Urinary bladder (tissue), 3 donors: ENCODE measurements at regions not wholly inside any gene's neighbourhood (a gene's known extent, or its start where the extent isn't known, plus 50 kb on each side); places are given as distances from the start of the nearest gene placed in this dataset.

Experiments used
- DNase-seq: peaks from one replicate; pipeline ENCODE4 v3.0.0-alpha.2; 2015; ENCODE audit errors: extremely low spot score
- H3K27ac ChIP-seq: one replicate; pipeline ENCODE4 v1.5.1; 2013; ENCODE audit warnings: low read depth, mild to moderate bottlenecking, moderate library complexity
- H3K36me3 ChIP-seq: one replicate; pipeline ENCODE4 v1.6.1; 2013; ENCODE audit warnings: mild to moderate bottlenecking, moderate library complexity; ENCODE audit not compliant: insufficient read depth
- H3K4me1 ChIP-seq: one replicate; pipeline ENCODE4 v1.6.1; 2013; ENCODE audit warnings: mild to moderate bottlenecking, moderate library complexity; ENCODE audit not compliant: insufficient read depth
- H3K4me3 ChIP-seq: one replicate; pipeline ENCODE4 v1.5.1; 2013; ENCODE audit warnings: low read depth, low read length
- WGBS: extraction: QIAGEN DNeasy Blood & Tissue Kit; methylation state at CpG from one replicate; pipeline ENCODE4 v1.1.7; 2013; 5-methylcytosine and 5-hydroxymethylcytosine counted together
- donor health status: healthy with polysubstance abuse.
- donor health status: healthy.

DNA sequence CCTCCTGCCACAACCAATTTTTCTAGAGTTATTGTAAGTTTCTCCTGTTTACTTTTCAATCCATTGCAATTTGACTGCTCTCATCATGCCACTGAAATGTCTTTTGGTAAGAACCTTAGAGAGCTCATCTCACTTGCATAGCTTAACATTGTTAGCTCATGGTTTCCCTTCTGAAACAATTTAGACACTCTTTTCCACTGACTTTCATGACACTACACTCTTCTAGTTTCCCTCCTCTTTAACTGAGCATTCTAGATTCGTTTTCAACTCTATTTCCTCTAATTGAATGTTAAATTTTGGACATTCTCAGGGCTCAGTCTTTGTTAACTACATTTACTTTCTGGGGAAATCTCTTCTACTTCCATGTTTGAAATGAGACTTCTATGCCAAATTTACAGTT lies 369.1 kb downstream of the JRKL start:
- H3K4me1 ChIP-seq = no peaks in the 10 kb centered on the region
- H3K36me3 ChIP-seq = no peaks in the 10 kb centered on the region
- 37% methylated on average over 1 of the region's 1 CpG for WGBS
- H3K4me3 ChIP-seq = no peak overlapping the region
- no peak for DNase-seq
- H3K27ac ChIP-seq = no peak overlapping the region

DNA sequence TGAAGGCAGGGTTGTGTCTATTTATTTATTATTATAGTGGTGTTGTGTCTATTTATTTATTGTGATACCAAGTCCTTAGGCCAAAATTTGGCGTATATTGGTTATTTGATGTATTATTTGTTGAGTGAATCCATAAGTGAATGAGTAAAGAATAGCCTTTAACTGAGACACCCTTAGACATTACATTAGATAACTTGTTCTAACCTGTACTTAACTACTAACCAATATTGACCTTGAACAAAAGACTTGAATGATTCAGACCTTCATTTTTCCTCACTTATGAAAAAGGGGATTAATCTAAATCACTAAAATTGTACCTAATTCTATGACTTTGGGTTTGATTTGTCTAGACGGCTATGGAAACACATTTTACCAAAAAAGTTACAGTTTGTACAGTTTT lies 370.5 kb downstream of the JRKL start:
- 89% methylated on average over 2 of the region's 2 CpGs for WGBS
- Histone ChIP-seq H3K4me3 (no peak overlapping the region), H3K4me1 (no peaks in the 10 kb centered on the region), H3K27ac (no peak overlapping the region), H3K36me3 (no peaks in the 10 kb centered on the region)
- DNase-seq = no peak

DNA sequence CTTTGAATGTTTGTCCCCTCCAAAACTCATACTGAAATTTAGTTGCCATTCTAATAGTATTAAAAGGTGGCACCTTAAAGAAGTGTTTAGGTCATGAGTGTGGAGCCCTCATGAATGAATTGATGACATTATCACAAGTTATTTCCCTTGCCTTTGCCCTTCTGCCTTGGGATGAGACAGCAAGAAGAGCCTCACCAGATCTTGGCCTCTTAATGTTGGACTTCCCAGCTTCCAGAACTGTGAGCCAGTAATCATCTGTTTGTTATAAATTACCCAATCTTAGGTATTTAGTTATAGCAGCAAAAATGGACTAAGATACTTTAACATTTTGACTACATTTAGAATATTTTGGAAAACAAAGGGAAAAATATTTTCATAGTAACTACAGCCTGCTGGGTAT lies 371.0 kb downstream of the JRKL start:
- Histone ChIP-seq H3K27ac (no peak overlapping the region), H3K4me1 (no peaks in the 10 kb centered on the region), H3K4me3 (no peak overlapping the region), H3K36me3 (no peaks in the 10 kb centered on the region)
- no peak for DNase-seq

DNA sequence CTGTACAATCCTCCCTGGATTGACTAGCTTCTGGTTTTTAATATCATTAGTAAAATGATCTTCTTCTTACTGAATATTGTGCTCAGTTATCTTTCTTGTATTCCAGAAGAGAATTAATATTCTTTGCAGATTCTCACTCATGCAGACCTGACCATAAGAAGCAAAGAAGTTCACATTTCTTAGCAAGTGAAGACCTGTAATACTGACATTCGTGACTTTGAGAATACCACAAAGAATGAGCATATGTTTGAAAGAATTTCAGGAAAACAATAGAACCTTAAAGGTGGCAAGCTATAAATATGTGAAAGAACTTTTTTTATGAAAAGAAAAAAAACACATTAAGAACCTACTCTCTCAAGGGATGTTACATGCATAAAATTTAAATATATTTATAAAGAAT lies 371.6 kb downstream of the JRKL start:
- Histone ChIP-seq H3K27ac (no peak overlapping the region), H3K36me3 (no peaks in the 10 kb centered on the region), H3K4me1 (no peaks in the 10 kb centered on the region), H3K4me3 (no peak overlapping the region)
- WGBS = 87% methylated on average over 1 of the region's 1 CpG
- DNase-seq = no peak

DNA sequence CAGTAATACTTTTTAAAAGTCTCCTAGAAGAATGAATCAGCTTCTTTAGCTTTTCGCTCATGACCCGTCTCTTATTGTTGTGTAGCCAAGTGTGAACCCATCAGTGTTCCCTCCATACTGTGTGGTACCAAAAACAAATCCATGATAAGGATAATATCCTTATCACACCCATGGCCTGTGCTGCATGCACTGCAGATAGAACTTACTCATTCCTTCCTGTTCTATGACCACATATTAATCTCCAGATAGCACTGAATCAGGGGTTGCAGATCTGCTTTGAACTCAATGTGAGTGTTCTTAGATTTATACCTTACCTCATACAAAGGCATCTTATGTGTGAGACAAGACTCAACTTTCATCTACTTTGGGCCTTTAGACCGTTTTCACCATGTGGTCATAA lies 373.4 kb downstream of the JRKL start:
- DNase-seq = no peak
- WGBS = 67% methylated on average over 3 of the region's 3 CpGs
- H3K4me3 ChIP-seq = no peak overlapping the region

DNA sequence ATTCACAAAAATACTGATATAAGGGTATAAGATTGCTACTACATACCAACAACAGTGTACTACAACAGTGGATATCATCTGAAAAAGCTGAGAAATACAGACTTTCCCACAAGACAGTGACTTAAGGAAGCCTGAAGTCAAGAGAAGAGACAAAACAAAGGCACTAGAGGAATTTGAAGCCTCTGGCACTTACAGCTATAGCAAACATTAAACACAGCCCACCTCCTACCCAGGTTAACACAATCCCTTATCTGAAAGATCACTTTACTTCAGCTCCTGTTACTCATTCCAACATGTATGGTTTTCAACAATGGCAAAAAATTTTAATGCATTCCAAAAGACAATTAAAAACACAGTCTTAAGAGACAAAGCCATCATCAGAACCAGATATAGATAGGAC lies 388.5 kb downstream of the JRKL start:
- no peak for DNase-seq
- no peaks in the 10 kb centered on the region for H3K4me1 ChIP-seq
- no peak overlapping the region for H3K4me3 ChIP-seq
- H3K27ac ChIP-seq = no peak overlapping the region
- H3K36me3 ChIP-seq = no peaks in the 10 kb centered on the region

More for the DNA sequence above, 373.4 kb downstream of the JRKL start:
- H3K36me3 ChIP-seq = no peaks in the 10 kb centered on the region
- H3K27ac ChIP-seq = no peak overlapping the region
- no peaks in the 10 kb centered on the region for H3K4me1 ChIP-seq

DNA sequence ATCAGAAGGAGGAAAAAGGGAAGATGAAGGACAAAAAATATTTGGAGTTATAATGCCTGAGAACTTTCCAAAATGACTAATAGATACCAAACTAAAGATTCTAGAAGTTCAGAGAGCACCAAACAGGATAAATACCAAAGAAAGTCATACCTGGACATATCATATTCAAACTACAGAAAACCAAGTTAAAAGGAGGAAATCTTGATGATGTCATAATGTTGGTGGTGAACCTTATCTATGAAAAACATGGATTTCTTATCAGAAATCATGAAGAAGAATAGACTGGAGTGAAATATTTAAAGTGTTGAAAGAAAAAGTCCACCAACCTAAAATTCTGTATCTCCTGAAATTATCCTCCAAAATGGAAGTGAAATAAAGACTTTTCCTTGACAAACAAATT lies 389.2 kb downstream of the JRKL start:
- Histone ChIP-seq H3K36me3 (no peaks in the 10 kb centered on the region), H3K4me3 (no peak overlapping the region), H3K4me1 (no peaks in the 10 kb centered on the region), H3K27ac (no peak overlapping the region)
- no peak for DNase-seq

DNA sequence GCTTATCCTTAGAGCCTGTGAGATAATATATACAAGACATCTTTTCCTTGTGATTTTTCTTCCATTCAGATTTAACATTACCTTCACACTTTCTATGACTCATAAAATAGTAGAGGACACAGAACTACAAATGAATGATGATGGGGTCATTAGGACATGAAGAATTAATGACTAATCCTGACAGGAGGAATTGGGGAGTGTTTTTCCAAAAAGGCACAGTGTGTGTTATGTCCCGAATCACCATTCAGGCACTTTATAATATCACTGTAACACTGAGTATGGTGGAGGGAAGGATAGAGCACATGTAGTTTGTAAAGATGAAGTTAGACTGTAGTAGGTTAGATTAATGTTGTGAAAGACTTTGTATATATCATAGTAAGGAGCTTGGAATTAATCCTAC lies 391.3 kb downstream of the JRKL start:
- WGBS = 47% methylated on average over 1 of the region's 1 CpG
- H3K27ac ChIP-seq = no peak overlapping the region
- no peak for DNase-seq
- H3K4me1 ChIP-seq = no peaks in the 10 kb centered on the region
- no peak overlapping the region for H3K4me3 ChIP-seq
- no peaks in the 10 kb centered on the region for H3K36me3 ChIP-seq

DNA sequence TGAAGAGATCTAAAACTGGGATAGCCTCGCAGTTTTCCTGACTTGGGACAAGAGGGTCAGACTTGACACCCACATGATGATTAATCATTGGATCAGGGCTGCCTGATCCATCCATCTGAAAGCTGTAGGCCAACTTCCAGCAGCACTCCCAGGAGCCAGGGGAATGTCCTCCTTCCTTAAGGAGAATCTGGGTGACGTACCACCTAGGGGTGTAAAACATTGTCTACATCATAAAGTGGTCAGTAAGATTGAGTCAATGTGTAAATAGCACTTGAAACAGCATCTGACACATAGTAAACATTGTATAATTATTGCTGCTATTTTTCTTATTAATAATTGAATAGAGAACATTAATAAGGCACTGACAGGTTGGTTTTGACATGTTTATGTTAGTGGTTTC lies 392.8 kb downstream of the JRKL start:
- 72% methylated on average over 2 of the region's 2 CpGs for WGBS
- DNase-seq = no peak
- no peaks in the 10 kb centered on the region for H3K4me1 ChIP-seq
- H3K27ac ChIP-seq = no peak overlapping the region
- no peak overlapping the region for H3K4me3 ChIP-seq
- H3K36me3 ChIP-seq = no peaks in the 10 kb centered on the region

DNA sequence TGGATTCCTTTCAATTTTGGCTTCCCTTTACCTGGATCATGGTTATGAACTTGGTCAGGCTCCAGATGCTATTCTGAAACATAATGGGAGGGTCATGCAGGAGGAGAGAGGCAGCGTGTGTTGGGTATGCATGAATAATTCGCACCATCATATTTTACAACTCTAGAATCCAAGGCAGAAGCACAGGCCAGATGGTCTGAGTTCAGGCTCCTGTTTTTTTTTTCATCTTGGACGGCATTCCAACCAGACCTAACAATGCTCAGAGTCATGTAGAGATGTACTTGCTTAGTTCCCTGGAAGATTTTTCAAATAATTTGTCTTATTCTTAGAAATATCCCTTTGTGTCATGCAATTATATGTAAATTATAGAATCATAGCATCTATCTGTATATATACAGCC lies 393.5 kb downstream of the JRKL start:
- no peaks in the 10 kb centered on the region for H3K36me3 ChIP-seq
- no peak overlapping the region for H3K27ac ChIP-seq
- no peaks in the 10 kb centered on the region for H3K4me1 ChIP-seq
- 69% methylated on average over 3 of the region's 3 CpGs for WGBS
- H3K4me3 ChIP-seq = no peak overlapping the region
- no peak for DNase-seq

DNA sequence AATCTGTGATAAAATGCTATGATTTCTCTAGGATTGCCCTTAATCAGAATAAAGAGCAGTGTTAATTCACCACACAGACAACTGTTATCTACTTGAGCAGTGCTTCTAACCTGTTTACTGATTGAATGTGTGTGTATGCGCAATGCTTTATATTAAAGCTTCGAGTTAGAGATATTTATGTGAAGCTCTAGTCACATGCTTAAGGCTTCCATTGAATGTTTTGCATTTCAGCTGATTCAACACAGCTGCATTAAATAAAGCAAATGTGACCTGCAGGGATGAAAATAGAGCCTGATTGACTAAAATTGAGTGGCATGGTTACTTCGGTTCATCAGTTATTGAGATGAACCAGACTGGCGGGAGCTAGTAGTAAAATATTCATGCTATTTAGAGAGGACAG lies 395.3 kb downstream of the JRKL start:
- H3K36me3 ChIP-seq = no peaks in the 10 kb centered on the region
- 59% methylated on average over 4 of the region's 4 CpGs for WGBS
- H3K4me1 ChIP-seq = no peaks in the 10 kb centered on the region
- H3K4me3 ChIP-seq = no peak overlapping the region
- H3K27ac ChIP-seq = no peak overlapping the region
- no peak for DNase-seq

DNA sequence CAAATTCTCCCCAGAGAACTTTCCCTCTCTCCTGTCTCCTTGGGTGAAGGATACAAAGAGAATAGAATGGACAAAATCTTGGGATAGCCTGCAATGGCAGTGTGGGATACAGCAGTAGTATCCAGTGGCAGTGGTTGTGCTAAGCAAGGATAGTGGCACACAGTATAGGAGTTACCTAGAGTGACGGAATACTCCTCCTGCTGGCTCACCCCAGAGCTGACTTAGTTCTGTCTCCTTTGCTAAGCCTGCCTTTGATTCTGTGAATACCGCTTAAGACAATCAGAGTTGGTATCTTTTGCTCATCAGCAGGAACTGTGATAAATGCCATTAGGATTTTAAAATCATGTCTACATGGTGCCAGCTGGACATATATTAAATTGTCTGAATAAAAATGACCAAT lies 404.3 kb downstream of the JRKL start:
- H3K4me1 ChIP-seq = no peaks in the 10 kb centered on the region
- H3K27ac ChIP-seq = no peak overlapping the region
- no peak overlapping the region for H3K4me3 ChIP-seq
- no peaks in the 10 kb centered on the region for H3K36me3 ChIP-seq
- WGBS = 81% methylated on average over 2 of the region's 2 CpGs
- no peak for DNase-seq

DNA sequence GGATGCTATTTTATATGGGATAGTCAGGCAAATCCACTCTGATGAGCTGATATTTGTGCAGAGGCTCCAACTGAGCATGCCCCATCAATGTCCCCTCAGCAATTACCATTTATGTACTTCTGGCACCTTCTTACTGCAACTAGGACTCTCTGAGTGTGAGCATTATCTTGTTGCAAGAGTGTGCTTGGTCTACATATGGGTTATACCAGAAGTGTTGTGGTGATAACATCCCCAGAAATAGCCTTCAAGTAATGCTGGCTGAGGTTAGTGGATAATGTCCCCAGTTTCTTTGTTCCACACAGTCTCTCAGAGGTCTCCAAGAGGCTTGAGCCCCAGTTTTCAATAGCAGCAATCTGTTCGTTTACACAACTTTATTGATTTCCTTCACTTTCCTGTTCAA lies 408.6 kb downstream of the JRKL start:
- DNase-seq = no peak

DNA sequence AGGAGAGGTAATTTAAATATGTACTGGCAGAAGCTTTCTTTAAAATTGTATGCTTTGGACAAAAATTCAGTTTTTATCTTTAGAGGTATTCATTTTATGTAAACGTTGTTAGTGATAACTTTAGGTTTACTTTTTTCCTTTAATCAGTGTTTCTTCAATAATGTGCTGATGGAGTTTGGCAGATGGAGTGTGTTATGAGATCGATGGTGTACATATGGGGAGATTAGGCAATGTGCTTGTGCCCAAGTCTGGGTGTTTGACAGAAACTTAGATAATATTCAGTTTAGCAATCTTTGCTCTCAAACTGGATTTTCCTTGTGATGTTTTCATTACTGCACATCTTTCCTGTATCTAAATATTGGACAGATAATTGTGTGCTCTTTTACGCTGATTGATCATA lies 425.4 kb downstream of the JRKL start:
- DNase-seq = no peak
- Histone ChIP-seq H3K27ac (no peak overlapping the region), H3K4me3 (no peak overlapping the region), H3K4me1 (no peaks in the 10 kb centered on the region), H3K36me3 (no peaks in the 10 kb centered on the region)
- 31% methylated on average over 3 of the region's 3 CpGs for WGBS

More for the DNA sequence above, 408.6 kb downstream of the JRKL start:
- H3K36me3 ChIP-seq = no peaks in the 10 kb centered on the region
- H3K27ac ChIP-seq = no peak overlapping the region
- WGBS = 70% methylated on average over 1 of the region's 1 CpG
- no peaks in the 10 kb centered on the region for H3K4me1 ChIP-seq
- no peak overlapping the region for H3K4me3 ChIP-seq

DNA sequence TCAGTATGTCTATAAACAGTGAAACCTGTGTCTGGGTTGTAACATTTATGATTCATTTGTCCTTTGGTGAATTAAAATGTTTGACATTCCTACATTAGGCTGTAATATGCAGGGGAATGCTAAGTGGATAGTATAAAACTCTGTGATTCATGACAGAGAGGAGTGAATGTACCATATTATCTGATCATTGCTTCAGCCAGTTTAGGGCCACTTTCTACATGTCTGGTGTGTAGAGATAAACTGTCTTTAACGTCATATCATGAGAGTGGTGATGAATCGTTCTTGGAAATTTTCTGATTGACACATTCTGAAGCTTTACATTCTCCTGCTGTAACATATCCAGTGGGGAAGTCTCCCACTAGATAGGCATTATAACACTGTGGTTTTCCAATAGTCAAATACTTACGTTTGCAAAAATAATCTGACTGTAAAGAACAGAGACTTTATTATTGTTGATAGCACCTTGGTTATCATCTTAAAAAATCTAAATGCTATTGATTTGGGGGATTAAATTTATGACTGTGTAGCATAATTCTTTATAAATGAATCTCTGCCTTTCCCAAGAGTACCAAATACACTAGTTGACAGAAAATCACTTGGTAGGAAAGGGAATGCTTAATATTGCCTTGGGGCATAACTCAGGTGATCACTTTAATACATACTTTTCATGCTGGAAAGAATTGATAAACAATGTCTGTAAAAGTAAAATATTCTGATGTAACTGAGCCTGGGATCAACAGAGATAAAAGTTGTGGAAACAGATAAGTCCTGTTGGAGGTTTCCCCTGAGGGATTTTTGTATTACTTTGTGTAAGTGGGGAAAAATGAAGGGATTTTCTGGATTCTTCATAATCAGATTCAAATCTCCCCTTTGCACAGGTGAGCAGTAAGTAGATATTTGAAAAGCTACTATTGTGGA lies 427.9 kb downstream of the JRKL start:
- no peak overlapping the region for H3K27ac ChIP-seq
- H3K4me3 ChIP-seq = no peak overlapping the region
- 35% methylated on average over 3 of the region's 3 CpGs for WGBS
- no peak for DNase-seq
- no peaks in the 10 kb centered on the region for H3K4me1 ChIP-seq
- no peaks in the 10 kb centered on the region for H3K36me3 ChIP-seq
